HG02943 (cell line): ENCODE measurements at regions not wholly inside any gene's neighbourhood (a gene's known extent, or its start where the extent isn't known, plus 50 kb on each side); places are given as distances from the start of the nearest gene placed in this dataset.
"Not testable (repeated sequence)": the region's sequence is repeated elsewhere in the genome, so short reads cannot be mapped to it uniquely, and the experiment has no call there.

Source experiments
- ATAC-seq: cut with Tn5 transposase; IDR thresholded peaks from one replicate; pipeline ENCODE4 v1.9.1; 2021; ENCODE audit warnings: mild to moderate bottlenecking, low read depth, moderate library complexity; ENCODE audit not compliant: unreplicated experiment

- not testable (repeated sequence) for ATAC-seq
Observed at GRCh38 chrX:45467537-45467936, 266.9 kb upstream of the DIPK2B start.

GRCh38 chrX:45455732-45456131, 255.1 kb upstream of the DIPK2B start:
- not testable (repeated sequence) for ATAC-seq

GRCh38 chrX:45454290-45454689, 253.6 kb upstream of the DIPK2B start:
- ATAC-seq = no peak

- no peak for ATAC-seq
Observed at GRCh38 chrX:45449982-45450381, 249.3 kb upstream of the DIPK2B start.

- no peak for ATAC-seq
Observed at GRCh38 chrX:45447995-45448394, 247.3 kb upstream of the DIPK2B start.

GRCh38 chrX:45447331-45447730, 246.7 kb upstream of the DIPK2B start:
- ATAC-seq = no peak

- ATAC-seq = no peak
Observed at GRCh38 chrX:45445745-45446412, 245.2 kb upstream of the DIPK2B start.

- ATAC-seq = no peak
Observed at GRCh38 chrX:45437186-45437585, 236.5 kb upstream of the DIPK2B start.

GRCh38 chrX:45435481-45435880, 234.8 kb upstream of the DIPK2B start:
- ATAC-seq = no peak

GRCh38 chrX:45434231-45434630, 233.6 kb upstream of the DIPK2B start:
- ATAC-seq = no peak

GRCh38 chrX:45428831-45429230, 228.2 kb upstream of the DIPK2B start:
- ATAC-seq = no peak

GRCh38 chrX:45424326-45424725, 223.7 kb upstream of the DIPK2B start:
- no peak for ATAC-seq

- no peak for ATAC-seq
Observed at GRCh38 chrX:45422216-45422925, 221.7 kb upstream of the DIPK2B start.

GRCh38 chrX:45421806-45422205, 221.1 kb upstream of the DIPK2B start:
- ATAC-seq = no peak

GRCh38 chrX:45404206-45404605, 203.5 kb upstream of the DIPK2B start:
- ATAC-seq = no peak

GRCh38 chrX:45401923-45402322, 201.2 kb upstream of the DIPK2B start:
- ATAC-seq = no peak

- not testable (repeated sequence) for ATAC-seq
Observed at GRCh38 chrX:45400951-45401725, 200.5 kb upstream of the DIPK2B start.

GRCh38 chrX:45400027-45400779, 199.5 kb upstream of the DIPK2B start:
- no peak for ATAC-seq

- ATAC-seq = no peak
Observed at GRCh38 chrX:45385757-45386156, 185.1 kb upstream of the DIPK2B start.

- no peak for ATAC-seq
Observed at GRCh38 chrX:45381841-45382240, 181.2 kb upstream of the DIPK2B start.

GRCh38 chrX:45381366-45381765, 180.7 kb upstream of the DIPK2B start:
- no peak for ATAC-seq
